ENCODE measurements at regions not wholly inside any gene's neighbourhood (a gene's known extent, or its start where the extent isn't known, plus 50 kb on each side); places are given as distances from the start of the nearest gene placed in this dataset.

- TF ChIP-seq CTCF (IDR thresholded peaks at IDR 0.05; ENCODE audit: low read depth, low read length, missing input control) (no peak), SP1 (IDR thresholded peaks at IDR 0.05) (no peak), FOXA1 (IDR thresholded peaks at IDR 0.05) (no peak), ZBTB33 (IDR thresholded peaks at IDR 0.05) (no peak), REST (IDR thresholded peaks at IDR 0.05) (no peak), YY1 (IDR thresholded peaks at IDR 0.05) (no peak), JUND (IDR thresholded peaks at IDR 0.05) (no peak), EGR1 (IDR thresholded peaks at IDR 0.05; ENCODE audit: low read depth in 2 of 2) (no peak), RXRA (IDR thresholded peaks at IDR 0.05) (no peak), RAD21 (IDR thresholded peaks at IDR 0.05) (no peak), GABPA (IDR thresholded peaks at IDR 0.05 in 1 of 2, conservative IDR thresholded peaks at IDR 0.05 in 1 of 2) (no peak)
Observed at GRCh38 chr2:128464456-128464855, 145.8 kb upstream of the HS6ST1 start.

Data from liver (tissue), 3 donors.